PC-3 (cell line): ENCODE measurements at regions not wholly inside any gene's neighbourhood (a gene's known extent, or its start where the extent isn't known, plus 50 kb on each side); places are given as distances from the start of the nearest gene placed in this dataset.

Experiments used
- CTCF ChIP-seq: fragments of 300-600 bp; sonication (generic); conservative IDR thresholded peaks from 2 replicates; pipeline ENCODE4 v1.5.1; 2017; ENCODE audit warnings: antibody characterized with exemption, low read depth, mild to moderate bottlenecking, low read length
- EZH2 ChIP-seq: fragments of 300-600 bp; sonication (generic); IDR thresholded peaks from one replicate; pipeline ENCODE4 v1.6.1; 2017; ENCODE audit warnings: antibody characterized with exemption, mild to moderate bottlenecking, low read length; ENCODE audit not compliant: unreplicated experiment

GRCh38 chr5:166883016-166883415 is 1408.4 kb upstream of the WWC1 start:
- TF ChIP-seq EZH2: no peak
- no peak for TF ChIP-seq CTCF
